Loucy (cell line): ENCODE measurements at regions not wholly inside any gene's neighbourhood (a gene's known extent, or its start where the extent isn't known, plus 50 kb on each side); places are given as distances from the start of the nearest gene placed in this dataset.
"Not testable (repeated sequence)": the region's sequence is repeated elsewhere in the genome, so short reads cannot be mapped to it uniquely, and the experiment has no call there.

Experiments
- CTCF ChIP-seq: fragments of 200-600 bp; sonication (generic); conservative IDR thresholded peaks from 2 replicates; pipeline ENCODE4 v1.5.1; 2014; ENCODE audit warnings: mild to moderate bottlenecking, antibody characterized with exemption, low read length
- EZH2phosphoT487 ChIP-seq: fragments of 200-600 bp; IDR thresholded peaks from 2 replicates; pipeline ENCODE4 v1.6.1; 2018; ENCODE audit warnings: antibody characterized with exemption, mild to moderate bottlenecking, moderate library complexity, borderline replicate concordance

GRCh38 chr10:16026832-16027231 is 166.5 kb upstream of the MINDY3 start:
- not testable (repeated sequence) for TF ChIP-seq CTCF, EZH2phosphoT487
